ENCODE measurements at regions not wholly inside any gene's neighbourhood (a gene's known extent, or its start where the extent isn't known, plus 50 kb on each side); places are given as distances from the start of the nearest gene placed in this dataset.

GRCh38 chr4:73684097-73684496 is 56.3 kb upstream of the CXCL8 start:
- Histone ChIP-seq H3K9ac (no peak overlapping the region), H3K27me3 (no peaks in the 10 kb centered on the region), H3K4me3 (no peak overlapping the region), H3K4me1 (no peaks in the 10 kb centered on the region), H3K36me3 (no peaks in the 10 kb centered on the region), H3K9me3 (no peaks in the 10 kb centered on the region), H4K20me1 (no peaks in the 10 kb centered on the region), H3K4me2 (no peak overlapping the region), H3K27ac (no peak overlapping the region)
- TF ChIP-seq Cebpa-rat (IDR thresholded peaks at IDR 0.05), result no peak

DNA sequence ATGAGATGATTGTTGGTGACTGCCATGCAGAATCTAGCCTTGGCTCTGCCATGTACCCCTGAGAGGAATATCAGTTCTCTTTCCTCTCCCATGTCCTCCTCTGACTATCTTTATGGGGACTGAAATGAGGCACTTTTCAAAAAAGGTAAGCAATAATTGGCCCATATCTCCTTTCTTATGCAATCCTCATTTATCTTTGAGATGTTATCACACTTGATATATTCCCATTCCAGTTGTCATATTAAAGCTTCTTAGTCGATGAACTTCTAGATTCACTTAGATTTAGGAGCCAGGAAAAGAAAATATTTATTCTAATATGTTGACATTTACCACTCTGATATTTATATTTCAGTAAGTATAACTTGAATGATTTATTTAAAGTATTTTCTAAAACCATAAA is 55.3 kb upstream of the CXCL8 start:
- Histone ChIP-seq H4K20me1 (no peaks in the 10 kb centered on the region), H3K4me3 (no peak overlapping the region), H3K9me3 (no peaks in the 10 kb centered on the region), H3K36me3 (no peaks in the 10 kb centered on the region), H3K27ac (no peak overlapping the region), H3K27me3 (no peaks in the 10 kb centered on the region), H3K9ac (no peak overlapping the region), H3K4me1 (no peaks in the 10 kb centered on the region), H3K4me2 (no peak overlapping the region)
- TF ChIP-seq Cebpa-rat (IDR thresholded peaks at IDR 0.05), result no peak

- Histone ChIP-seq H3K27ac (no peak overlapping the region), H4K20me1 (no peaks in the 10 kb centered on the region), H3K36me3 (no peaks in the 10 kb centered on the region), H3K4me2 (no peak overlapping the region), H3K9me3 (no peaks in the 10 kb centered on the region), H3K27me3 (no peaks in the 10 kb centered on the region), H3K9ac (no peak overlapping the region), H3K4me1 (no peaks in the 10 kb centered on the region), H3K4me3 (no peak overlapping the region)
- TF ChIP-seq Cebpa-rat (IDR thresholded peaks at IDR 0.05), result no peak
Observed at GRCh38 chr4:73687421-73687820, 52.9 kb upstream of the CXCL8 start.

DNA sequence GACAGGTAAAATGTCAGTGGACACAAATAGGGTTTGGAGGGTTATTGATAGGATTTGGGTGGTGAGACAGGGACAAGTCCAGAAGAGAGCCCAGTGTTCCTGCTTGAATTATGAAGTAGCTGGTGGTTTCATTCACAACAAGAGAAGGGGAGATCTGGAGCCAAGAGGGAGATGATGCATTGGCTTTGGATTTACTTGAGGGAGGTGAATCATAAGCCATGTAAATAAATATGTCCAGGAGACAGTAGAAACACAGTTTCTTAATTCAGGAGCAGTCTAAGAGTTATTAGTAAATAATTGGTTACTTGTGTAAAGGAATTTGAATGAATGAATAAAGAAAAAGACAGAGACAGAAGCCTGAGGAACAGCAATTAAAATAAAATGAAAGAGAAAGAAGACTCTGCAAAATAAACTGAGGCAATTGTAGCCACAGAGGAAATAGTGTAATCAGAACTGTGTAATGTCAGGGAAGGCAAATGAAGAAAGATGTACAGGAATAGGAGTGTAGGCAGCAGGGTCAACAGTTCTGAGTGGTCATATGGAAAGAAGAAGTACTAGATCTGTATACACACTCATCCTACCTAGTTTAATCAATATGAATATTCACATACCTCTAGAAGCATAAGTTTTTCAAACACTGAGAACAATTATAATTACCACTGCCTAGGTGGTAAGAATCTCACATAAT is 50.2 kb upstream of the CXCL8 start:
- Histone ChIP-seq H3K36me3 (no peaks in the 10 kb centered on the region), H3K4me3 (no peak overlapping the region), H4K20me1 (no peaks in the 10 kb centered on the region), H3K9me3 (no peaks in the 10 kb centered on the region), H3K27ac (no peak overlapping the region), H3K27me3 (no peaks in the 10 kb centered on the region), H3K4me1 (no peaks in the 10 kb centered on the region), H3K9ac (no peak overlapping the region), H3K4me2 (no peak overlapping the region)
- TF ChIP-seq Cebpa-rat (IDR thresholded peaks at IDR 0.05), result no peak

All from BLaER1 (cell line).